ENCODE measurements at regions not wholly inside any gene's neighbourhood (a gene's known extent, or its start where the extent isn't known, plus 50 kb on each side); places are given as distances from the start of the nearest gene placed in this dataset.

DNA sequence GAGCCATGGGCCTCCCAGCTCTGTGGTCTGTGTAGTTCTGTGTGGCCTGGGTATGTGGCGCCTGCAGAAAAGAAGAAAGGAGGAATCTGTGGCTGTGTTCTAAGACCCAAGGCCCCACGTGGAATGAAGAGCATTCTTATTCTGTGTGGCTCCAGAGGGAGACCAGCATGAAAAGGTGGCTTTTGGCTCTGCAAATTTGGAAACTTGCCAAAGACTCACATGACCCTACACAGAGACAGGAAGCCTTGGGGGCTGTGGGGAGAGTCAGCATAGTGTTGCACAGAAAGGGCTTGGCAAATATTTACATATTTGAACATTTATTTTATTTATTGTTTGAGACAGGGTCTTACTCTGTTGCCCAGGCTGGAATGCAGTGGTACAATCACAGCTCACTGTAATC, 193.3 kb downstream of the TMEM38B start:
- TF ChIP-seq, protein P1, sequence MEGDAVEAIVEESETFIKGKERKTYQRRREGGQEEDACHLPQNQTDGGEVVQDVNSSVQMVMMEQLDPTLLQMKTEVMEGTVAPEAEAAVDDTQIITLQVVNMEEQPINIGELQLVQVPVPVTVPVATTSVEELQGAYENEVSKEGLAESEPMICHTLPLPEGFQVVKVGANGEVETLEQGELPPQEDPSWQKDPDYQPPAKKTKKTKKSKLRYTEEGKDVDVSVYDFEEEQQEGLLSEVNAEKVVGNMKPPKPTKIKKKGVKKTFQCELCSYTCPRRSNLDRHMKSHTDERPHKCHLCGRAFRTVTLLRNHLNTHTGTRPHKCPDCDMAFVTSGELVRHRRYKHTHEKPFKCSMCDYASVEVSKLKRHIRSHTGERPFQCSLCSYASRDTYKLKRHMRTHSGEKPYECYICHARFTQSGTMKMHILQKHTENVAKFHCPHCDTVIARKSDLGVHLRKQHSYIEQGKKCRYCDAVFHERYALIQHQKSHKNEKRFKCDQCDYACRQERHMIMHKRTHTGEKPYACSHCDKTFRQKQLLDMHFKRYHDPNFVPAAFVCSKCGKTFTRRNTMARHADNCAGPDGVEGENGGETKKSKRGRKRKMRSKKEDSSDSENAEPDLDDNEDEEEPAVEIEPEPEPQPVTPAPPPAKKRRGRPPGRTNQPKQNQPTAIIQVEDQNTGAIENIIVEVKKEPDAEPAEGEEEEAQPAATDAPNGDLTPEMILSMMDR (IDR thresholded peaks at IDR 0.05) = no peak
- TF ChIP-seq EZH2phosphoT487 (IDR thresholded peaks at IDR 0.05) = no peak

All from neural progenitor cell (in vitro differentiated cells).